SHP77 treated with DMSO at 0.1 percent for 48 hours (cell line): ENCODE measurements at regions not wholly inside any gene's neighbourhood (a gene's known extent, or its start where the extent isn't known, plus 50 kb on each side); places are given as distances from the start of the nearest gene placed in this dataset.

Experiments
- DNase-seq: peaks from one replicate; lab custom pipeline; 2025; lab: John Stamatoyannopoulos, UW

GRCh38 chr16:54627616-54628015 lies 303.0 kb upstream of the IRX5 start:
- DNase-seq: no peak

- no peak for DNase-seq
Measured at GRCh38 chr16:54623636-54624035, 307.0 kb upstream of the IRX5 start.

- no peak for DNase-seq
Measured at GRCh38 chr16:54620197-54620596, 310.5 kb upstream of the IRX5 start.

- no peak for DNase-seq
Measured at GRCh38 chr16:54616610-54617009, 314.1 kb upstream of the IRX5 start.

- no peak for DNase-seq
Measured at GRCh38 chr16:54605536-54606066, 319.0 kb upstream of the IRX3 start.

- no peak for DNase-seq
Measured at GRCh38 chr16:54602666-54603065, 316.1 kb upstream of the IRX3 start.

- no peak for DNase-seq
Measured at GRCh38 chr16:54597222-54597621, 310.6 kb upstream of the IRX3 start.

GRCh38 chr16:54595621-54596020 lies 309.0 kb upstream of the IRX3 start:
- DNase-seq: no peak

- no peak for DNase-seq
Measured at GRCh38 chr16:54594601-54595391, 308.2 kb upstream of the IRX3 start.

- DNase-seq: no peak
Measured at GRCh38 chr16:54591816-54592246, 305.2 kb upstream of the IRX3 start.

GRCh38 chr16:54590836-54591235 lies 304.2 kb upstream of the IRX3 start:
- DNase-seq: no peak

- DNase-seq: no peak
Measured at GRCh38 chr16:54589326-54589725, 302.7 kb upstream of the IRX3 start.

GRCh38 chr16:54588026-54588425 lies 301.4 kb upstream of the IRX3 start:
- DNase-seq: no peak

- DNase-seq: no peak
Measured at GRCh38 chr16:54587176-54587515, 300.6 kb upstream of the IRX3 start.

GRCh38 chr16:54586474-54587175 lies 300.0 kb upstream of the IRX3 start:
- no peak for DNase-seq

GRCh38 chr16:54585998-54586340 lies 299.4 kb upstream of the IRX3 start:
- DNase-seq: no peak

- DNase-seq: no peak
Measured at GRCh38 chr16:54585094-54585997, 298.8 kb upstream of the IRX3 start.

- DNase-seq: no peak
Measured at GRCh38 chr16:54584121-54584520, 297.5 kb upstream of the IRX3 start.

- no peak for DNase-seq
Measured at GRCh38 chr16:54582631-54583250, 296.2 kb upstream of the IRX3 start.

- no peak for DNase-seq
Measured at GRCh38 chr16:54579106-54579728, 292.6 kb upstream of the IRX3 start.

- no peak for DNase-seq
Measured at GRCh38 chr16:54577651-54578128, 291.1 kb upstream of the IRX3 start.
